MCF 10A (cell line): ENCODE measurements at regions not wholly inside any gene's neighbourhood (a gene's known extent, or its start where the extent isn't known, plus 50 kb on each side); places are given as distances from the start of the nearest gene placed in this dataset.

Source experiments
- BruUV-seq: library from RNA; stranded (reverse); fragments of 400-500 nt; replicated peaks from 2 replicates; lab custom pipeline; 2021; lab: Mats Ljungman, UMichigan
- CTCF ChIA-PET: fragments of 300-600 bp; sonication (Branson Sonifier 250); formaldehyde crosslinking; extraction: SDS; loops from one replicate; lab custom pipeline; 2021; ENCODE audit warnings: antibody characterized with exemption, inconsistent platforms; lab: Yijun Ruan, JAX
- POLR2A ChIA-PET: fragments of 300-600, 350-650 bp; sonication (Branson Sonifier 250); formaldehyde crosslinking; extraction: SDS; loops from one replicate; lab custom pipeline; 2020; ENCODE audit warnings: antibody characterized with exemption, inconsistent platforms; lab: Yijun Ruan, JAX
- DNase-seq: peaks from one replicate; pipeline ENCODE4 v3.0.0-alpha.2; 2018; ENCODE audit not compliant: unreplicated experiment
- H3K27ac Mint-ChIP-seq: one replicate; pipeline ENCODE4 v1.8.0; 2022; ENCODE audit warnings: mild to moderate bottlenecking, low read depth, mixed read lengths; ENCODE audit not compliant: unreplicated experiment
- H3K27me3 Mint-ChIP-seq: one replicate; pipeline ENCODE4 v1.8.0; 2022; ENCODE audit warnings: mixed read lengths; ENCODE audit not compliant: insufficient read depth, unreplicated experiment
- H3K36me3 Mint-ChIP-seq: one replicate; pipeline ENCODE4 v1.8.0; 2022; ENCODE audit warnings: mild to moderate bottlenecking, moderate library complexity, mixed read lengths; ENCODE audit not compliant: insufficient read depth, unreplicated experiment
- H3K4me1 Mint-ChIP-seq: one replicate; pipeline ENCODE4 v1.8.0; 2022; ENCODE audit warnings: mixed read lengths; ENCODE audit not compliant: insufficient read depth, unreplicated experiment
- H3K4me3 Mint-ChIP-seq: one replicate; pipeline ENCODE4 v1.8.0; 2022; ENCODE audit warnings: mild to moderate bottlenecking, moderate library complexity, mixed read lengths; ENCODE audit not compliant: unreplicated experiment
- H3K9me3 Mint-ChIP-seq: one replicate; pipeline ENCODE4 v1.8.0; 2022; ENCODE audit warnings: mixed read lengths; ENCODE audit not compliant: unreplicated experiment
- CTCF ChIP-seq: fragments of 200-600 bp; IDR thresholded peaks from one replicate; pipeline ENCODE4 v1.8.0; 2022; ENCODE audit warnings: antibody characterized with exemption, mild to moderate bottlenecking; ENCODE audit not compliant: unreplicated experiment
- intact Hi-C: fragments of 100-400 bp; cut with micrococcal nuclease; formaldehyde crosslinking; loops from 2 replicates; pipeline ENCODE4 v1.14.1; 2022

- peak; percentile 23 for DNase-seq
- no TSS peak for BruUV-seq
- Mint-ChIP-seq H3K36me3 (no peaks in the 10 kb centered on the region), H3K27me3 (no peaks in the 10 kb centered on the region), H3K27ac (no peak overlapping the region), H3K9me3 (no peaks in the 10 kb centered on the region), H3K4me1 (peaks cover 38% of the 10 kb centered on the region), H3K4me3 (no peak overlapping the region)
- intact Hi-C loops: loop anchor here (5.0 kb wide), 1 partner anchor 516 kb away; the partner anchor contains the start of gene CPNE8
- CTCF ChIA-PET: interaction anchor here (0.6 kb wide), 1 partner anchor 31 kb away, joined by 3 read pairs; no protein-coding TSS in a partner anchor
- POLR2A ChIA-PET: no interaction called here
- TF ChIP-seq CTCF: no peak
These were observed 74.4 kb downstream of the ALG10B start for GRCh38 chr12:38391007-38391406.

GRCh38 chr12:38392554-38393144 is 76.1 kb downstream of the ALG10B start:
- intact Hi-C loops: loop anchor here (5.0 kb wide), 1 partner anchor 515 kb away; the partner anchor contains the start of gene CPNE8
- DNase-seq: peak; percentile 98
- no peak for TF ChIP-seq CTCF
- no TSS peak for BruUV-seq
- Mint-ChIP-seq H3K27ac (peak overlapping the region; percentile 46), H3K9me3 (peaks cover 13% of the 10 kb centered on the region), H3K27me3 (no peaks in the 10 kb centered on the region), H3K4me1 (peaks cover 22% of the 10 kb centered on the region), H3K4me3 (peak overlapping the region; percentile 33), H3K36me3 (no peaks in the 10 kb centered on the region)
- POLR2A ChIA-PET: interaction anchor here (0.6 to 1.2 kb wide), 8 partner anchors 13 to 747 kb away, joined by 3 to 5 read pairs (median 3); no protein-coding TSS in a partner anchor
- CTCF ChIA-PET: interaction anchor here (0.6 kb wide), 1 partner anchor 378 kb away, joined by 3 read pairs; no protein-coding TSS in a partner anchor

- H3K9me3 Mint-ChIP-seq: peaks cover 21% of the 10 kb centered on the region
- CTCF ChIA-PET: no interaction called here
- H3K4me1 Mint-ChIP-seq: no peaks in the 10 kb centered on the region
- TF ChIP-seq CTCF: no peak
- POLR2A ChIA-PET: no interaction called here
- no TSS peak for BruUV-seq
- no peaks in the 10 kb centered on the region for H3K27me3 Mint-ChIP-seq
- no peaks in the 10 kb centered on the region for H3K36me3 Mint-ChIP-seq
- no peak overlapping the region for H3K27ac Mint-ChIP-seq
- DNase-seq: no peak
- intact Hi-C loops: no loop called here
- H3K4me3 Mint-ChIP-seq: no peak overlapping the region
These were observed 83.2 kb downstream of the ALG10B start for GRCh38 chr12:38399711-38400206.

- no peaks in the 10 kb centered on the region for H3K36me3 Mint-ChIP-seq
- H3K4me1 Mint-ChIP-seq: no peaks in the 10 kb centered on the region
- no TSS peak for BruUV-seq
- no peak for DNase-seq
- CTCF ChIA-PET: interaction anchor here (0.6 kb wide), 1 partner anchor 67 kb away, joined by 3 read pairs; no protein-coding TSS in a partner anchor
- H3K27ac Mint-ChIP-seq: no peak overlapping the region
- H3K9me3 Mint-ChIP-seq: peaks cover 6% of the 10 kb centered on the region
- intact Hi-C loops: no loop called here
- no peak overlapping the region for H3K4me3 Mint-ChIP-seq
- POLR2A ChIA-PET: no interaction called here
- H3K27me3 Mint-ChIP-seq: no peaks in the 10 kb centered on the region
- no peak for TF ChIP-seq CTCF
These were observed 86.2 kb downstream of the ALG10B start for GRCh38 chr12:38402811-38403210.
